ENCODE measurements at regions not wholly inside any gene's neighbourhood (a gene's known extent, or its start where the extent isn't known, plus 50 kb on each side); places are given as distances from the start of the nearest gene placed in this dataset.
A peak's percentile ranks its signal among the peaks of the same experiment; 100 is the strongest.

DNA sequence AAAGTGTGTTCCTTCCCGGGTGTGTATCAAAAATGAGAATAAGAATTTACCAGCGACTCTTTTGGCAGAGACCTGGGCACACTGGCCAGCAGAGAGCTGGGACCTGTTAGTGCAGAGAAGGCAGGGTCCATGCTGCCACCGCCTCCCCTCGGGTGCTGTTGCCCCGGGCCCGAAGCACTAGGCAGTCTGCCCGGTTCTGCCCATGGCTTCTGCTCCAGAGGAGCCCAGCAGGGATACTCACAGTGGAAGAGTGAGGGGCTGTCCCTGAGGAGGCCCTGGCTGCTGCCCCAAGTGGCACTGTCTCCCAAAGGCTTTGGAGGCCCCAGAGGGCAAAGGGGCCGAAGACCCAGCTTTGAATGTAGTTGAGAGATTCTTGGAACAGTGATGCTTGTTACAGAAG is 80.5 kb downstream of the MIS18A start:
- H3K4me3 Mint-ChIP-seq, result no peak overlapping the region
- no peaks in the 10 kb centered on the region for H3K27me3 Mint-ChIP-seq (ENCODE audit: low read depth)
- H3K4me1 Mint-ChIP-seq, result peaks cover 9% of the 10 kb centered on the region
- TF ChIP-seq, protein P1, sequence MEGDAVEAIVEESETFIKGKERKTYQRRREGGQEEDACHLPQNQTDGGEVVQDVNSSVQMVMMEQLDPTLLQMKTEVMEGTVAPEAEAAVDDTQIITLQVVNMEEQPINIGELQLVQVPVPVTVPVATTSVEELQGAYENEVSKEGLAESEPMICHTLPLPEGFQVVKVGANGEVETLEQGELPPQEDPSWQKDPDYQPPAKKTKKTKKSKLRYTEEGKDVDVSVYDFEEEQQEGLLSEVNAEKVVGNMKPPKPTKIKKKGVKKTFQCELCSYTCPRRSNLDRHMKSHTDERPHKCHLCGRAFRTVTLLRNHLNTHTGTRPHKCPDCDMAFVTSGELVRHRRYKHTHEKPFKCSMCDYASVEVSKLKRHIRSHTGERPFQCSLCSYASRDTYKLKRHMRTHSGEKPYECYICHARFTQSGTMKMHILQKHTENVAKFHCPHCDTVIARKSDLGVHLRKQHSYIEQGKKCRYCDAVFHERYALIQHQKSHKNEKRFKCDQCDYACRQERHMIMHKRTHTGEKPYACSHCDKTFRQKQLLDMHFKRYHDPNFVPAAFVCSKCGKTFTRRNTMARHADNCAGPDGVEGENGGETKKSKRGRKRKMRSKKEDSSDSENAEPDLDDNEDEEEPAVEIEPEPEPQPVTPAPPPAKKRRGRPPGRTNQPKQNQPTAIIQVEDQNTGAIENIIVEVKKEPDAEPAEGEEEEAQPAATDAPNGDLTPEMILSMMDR (conservative IDR thresholded peaks at IDR 0.05), result no peak
- H3K27ac Mint-ChIP-seq (ENCODE audit: unreplicated experiment), result no peak overlapping the region
- H3K36me3 Mint-ChIP-seq (ENCODE audit: low read depth), result no peaks in the 10 kb centered on the region
- no peaks in the 10 kb centered on the region for H3K9me3 Mint-ChIP-seq
- no peak for DNase-seq (ENCODE audit: low read depth, low spot score)

DNA sequence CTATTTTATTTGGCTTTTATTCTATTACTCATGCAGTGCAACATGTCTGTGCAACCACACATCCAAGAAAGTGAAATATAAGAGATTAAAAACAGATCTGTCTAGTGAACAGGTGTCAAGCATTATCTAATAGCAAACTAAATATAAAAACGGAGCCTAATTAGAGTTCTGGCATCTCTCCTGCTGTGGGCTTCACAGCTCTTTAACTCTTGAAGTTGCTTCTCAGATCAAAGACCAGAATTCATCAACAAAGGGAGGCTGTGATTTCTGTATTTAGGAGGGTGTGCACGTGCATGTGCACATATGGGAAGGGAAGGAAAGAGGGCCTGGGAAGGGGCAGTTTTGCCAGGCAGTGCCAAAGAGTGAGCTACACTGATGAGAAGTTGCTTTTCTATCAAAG is 81.0 kb downstream of the MIS18A start:
- no peak for DNase-seq (ENCODE audit: low read depth, low spot score)
- Mint-ChIP-seq H3K4me3 (no peak overlapping the region), H3K4me1 (peaks cover 9% of the 10 kb centered on the region), H3K9me3 (no peaks in the 10 kb centered on the region), H3K27me3 (ENCODE audit: low read depth) (no peaks in the 10 kb centered on the region), H3K36me3 (ENCODE audit: low read depth) (no peaks in the 10 kb centered on the region), H3K27ac (ENCODE audit: unreplicated experiment) (no peak overlapping the region)
- TF ChIP-seq, protein P1 (conservative IDR thresholded peaks at IDR 0.05), result no peak

DNA sequence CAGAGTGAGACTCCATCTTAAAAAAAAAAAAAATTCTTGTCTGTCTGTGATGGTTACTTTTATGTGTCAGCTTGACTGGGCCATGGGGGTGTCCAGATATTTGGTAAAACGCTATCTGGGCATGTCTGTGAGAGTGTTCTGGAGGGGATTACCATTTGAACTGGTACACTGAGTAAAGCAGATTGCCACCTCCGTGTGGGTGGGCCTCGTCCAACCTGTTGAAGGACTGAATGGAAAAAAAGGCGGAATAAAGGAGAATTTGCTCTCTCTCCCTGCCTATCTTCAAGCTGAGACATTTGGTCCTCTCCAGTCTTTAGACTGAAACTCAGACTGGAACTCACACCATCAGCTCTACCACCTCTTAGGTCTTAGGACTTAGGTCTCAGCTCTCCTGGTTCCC is 82.8 kb downstream of the MIS18A start:
- H3K27me3 Mint-ChIP-seq (ENCODE audit: low read depth), result no peaks in the 10 kb centered on the region
- H3K36me3 Mint-ChIP-seq (ENCODE audit: low read depth), result no peaks in the 10 kb centered on the region
- TF ChIP-seq, protein P1 (conservative IDR thresholded peaks at IDR 0.05), result no peak
- H3K4me3 Mint-ChIP-seq, result no peak overlapping the region
- no peak overlapping the region for H3K27ac Mint-ChIP-seq (ENCODE audit: unreplicated experiment)
- DNase-seq (ENCODE audit: low read depth, low spot score), result no peak
- peaks cover 14% of the 10 kb centered on the region for H3K4me1 Mint-ChIP-seq
- no peaks in the 10 kb centered on the region for H3K9me3 Mint-ChIP-seq

DNA sequence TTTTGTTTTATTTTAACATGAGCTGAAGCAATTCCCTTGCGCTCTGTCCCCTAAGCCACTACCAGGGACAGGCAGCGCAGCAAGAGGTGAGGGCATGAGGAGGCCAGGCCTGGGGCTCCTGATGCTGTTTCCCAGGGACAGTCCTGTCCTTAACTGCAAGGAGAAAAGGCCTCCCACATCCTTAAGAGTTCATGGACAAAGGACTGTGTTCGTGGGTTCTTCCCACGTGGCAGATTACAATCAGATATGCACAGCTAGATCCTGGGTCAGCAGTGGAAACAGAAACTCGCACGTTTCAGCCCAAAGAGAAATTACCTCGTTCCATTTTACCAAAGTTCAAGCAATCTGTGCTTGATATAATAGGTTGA is 85.8 kb downstream of the MIS18A start:
- TF ChIP-seq, protein P1 (conservative IDR thresholded peaks at IDR 0.05), result no peak
- no peak overlapping the region for H3K27ac Mint-ChIP-seq (ENCODE audit: unreplicated experiment)
- no peaks in the 10 kb centered on the region for H3K9me3 Mint-ChIP-seq
- no peak overlapping the region for H3K4me3 Mint-ChIP-seq
- no peaks in the 10 kb centered on the region for H3K36me3 Mint-ChIP-seq (ENCODE audit: low read depth)
- H3K27me3 Mint-ChIP-seq (ENCODE audit: low read depth), result no peaks in the 10 kb centered on the region
- peaks cover 12% of the 10 kb centered on the region for H3K4me1 Mint-ChIP-seq
- DNase-seq (ENCODE audit: low read depth, low spot score), result no peak

DNA sequence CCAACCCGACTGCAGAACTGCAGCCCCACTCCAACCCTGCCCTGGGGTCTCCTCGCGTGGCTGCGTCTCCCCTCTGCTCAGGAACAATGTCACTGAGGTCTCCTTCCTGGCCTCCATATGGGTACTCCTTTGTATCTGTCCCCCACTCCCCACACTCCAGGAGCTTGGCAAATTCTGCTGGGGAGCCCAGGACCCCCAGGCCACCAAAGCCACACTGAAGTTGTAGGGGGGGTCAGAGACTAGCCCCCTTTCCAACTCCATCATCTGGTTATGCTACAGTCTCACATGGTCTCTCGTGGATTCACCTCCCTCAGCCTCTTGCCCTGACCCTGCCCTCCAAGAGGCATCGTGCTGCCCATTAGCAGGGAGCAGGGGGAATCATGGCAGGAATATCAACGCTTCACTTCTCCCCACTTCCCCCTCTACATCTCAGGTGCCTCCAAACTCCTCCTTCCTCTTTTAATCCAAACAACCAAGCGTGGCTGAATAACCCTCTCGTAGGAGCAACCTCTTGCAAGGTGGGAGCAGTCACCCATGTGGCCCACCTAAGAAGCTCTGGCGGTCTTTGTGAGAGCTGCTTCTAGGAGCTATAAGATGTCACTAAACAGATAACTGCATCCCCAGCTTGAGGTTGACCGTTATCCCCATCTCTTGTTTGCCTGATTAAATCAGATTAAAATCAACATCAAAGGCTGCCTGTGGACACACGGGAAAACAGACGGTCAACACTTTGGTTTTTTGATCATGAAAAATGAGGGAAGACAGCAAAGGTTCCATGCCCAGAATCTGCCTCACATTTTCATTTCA is 86.4 kb downstream of the MIS18A start:
- Mint-ChIP-seq H3K4me3 (no peak overlapping the region), H3K4me1 (peaks cover 8% of the 10 kb centered on the region), H3K27me3 (ENCODE audit: low read depth) (no peaks in the 10 kb centered on the region), H3K36me3 (ENCODE audit: low read depth) (no peaks in the 10 kb centered on the region), H3K9me3 (no peaks in the 10 kb centered on the region), H3K27ac (ENCODE audit: unreplicated experiment) (peak overlapping the region; percentile 95)
- no peak for DNase-seq (ENCODE audit: low read depth, low spot score)
- TF ChIP-seq, protein P1 (conservative IDR thresholded peaks at IDR 0.05), result no peak
